ENCODE measurements at regions not wholly inside any gene's neighbourhood (a gene's known extent, or its start where the extent isn't known, plus 50 kb on each side); places are given as distances from the start of the nearest gene placed in this dataset.

DNA sequence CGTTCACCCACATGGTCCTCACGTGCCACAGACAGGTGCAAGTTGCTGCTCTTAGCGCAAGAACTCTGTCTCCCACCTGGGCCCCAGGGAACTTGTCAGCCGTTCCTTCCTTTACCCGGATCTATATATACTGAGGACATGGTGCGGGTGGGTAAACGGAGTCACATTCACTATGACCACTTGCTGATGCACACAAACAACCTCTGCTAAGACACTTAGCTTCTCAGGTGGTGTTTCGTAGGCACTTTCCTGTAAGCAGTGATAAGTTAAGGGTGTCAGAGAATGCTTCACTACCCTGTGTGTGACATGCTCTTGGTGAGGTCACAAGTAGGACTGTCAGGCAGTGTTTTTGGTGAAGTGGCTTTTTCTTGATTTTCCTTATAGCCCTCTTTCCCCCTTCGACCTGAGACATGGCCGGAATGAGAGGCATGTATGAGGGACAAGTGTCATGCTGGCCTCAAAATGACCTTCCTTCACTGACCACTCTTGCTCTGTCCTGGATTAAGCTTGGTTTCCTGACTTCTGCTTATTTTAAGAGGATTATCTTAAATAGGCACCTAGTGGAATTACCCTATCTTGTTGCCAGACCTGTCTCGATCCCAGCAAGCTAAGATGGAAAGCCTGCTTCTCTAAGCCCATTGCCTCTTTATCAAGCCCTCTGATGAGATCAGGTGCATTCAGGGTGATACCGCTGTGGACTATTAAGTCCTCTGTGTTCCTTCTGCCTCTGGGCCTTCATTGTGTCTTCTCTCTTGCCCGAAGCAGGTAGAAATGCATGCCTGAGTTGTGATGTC is 97.1 kb upstream of the CELF4 start:
- no peak for DNase-seq

DNA sequence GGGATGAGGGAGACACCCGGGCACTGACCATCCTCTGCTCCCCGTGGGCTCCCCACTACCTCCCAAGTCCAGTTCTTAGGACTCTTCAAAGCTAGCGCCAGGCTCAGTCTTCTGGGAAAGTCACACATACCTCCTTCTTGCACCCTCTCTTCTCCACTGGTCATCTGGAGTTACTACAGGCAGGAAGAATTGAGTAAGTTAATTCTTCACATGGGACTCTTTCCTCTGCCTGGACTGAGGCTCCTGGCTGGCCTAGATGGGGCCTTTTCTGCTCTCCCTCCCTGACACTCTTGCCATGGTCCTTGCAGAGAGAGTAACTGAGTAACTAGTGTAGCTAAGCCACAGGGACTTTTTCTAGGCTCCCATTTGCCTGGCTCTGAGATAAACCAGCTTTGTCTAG is 96.5 kb upstream of the CELF4 start:
- no peak for DNase-seq

DNA sequence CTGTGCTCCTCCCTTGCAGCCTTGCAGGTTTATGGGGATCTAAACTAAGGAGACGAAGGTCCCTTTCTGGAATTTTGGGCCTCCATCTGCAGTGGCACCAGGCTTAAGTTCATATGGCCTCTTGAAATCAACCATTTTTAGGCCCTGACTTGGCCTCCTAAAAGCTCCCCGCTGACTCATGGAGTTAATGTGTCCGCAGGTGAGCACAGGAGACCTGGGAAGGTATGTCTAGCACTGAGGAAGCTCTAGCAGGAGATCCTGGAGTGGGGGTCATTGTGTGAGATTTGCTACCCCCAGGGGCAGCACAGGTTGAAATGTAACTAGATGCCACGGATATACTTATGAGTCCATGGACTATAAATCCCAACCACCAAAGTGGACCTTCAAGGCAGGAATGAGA is 95.9 kb upstream of the CELF4 start:
- no peak for DNase-seq

GRCh38 chr18:37661061-37661460 is 95.5 kb upstream of the CELF4 start:
- no peak for DNase-seq

DNA sequence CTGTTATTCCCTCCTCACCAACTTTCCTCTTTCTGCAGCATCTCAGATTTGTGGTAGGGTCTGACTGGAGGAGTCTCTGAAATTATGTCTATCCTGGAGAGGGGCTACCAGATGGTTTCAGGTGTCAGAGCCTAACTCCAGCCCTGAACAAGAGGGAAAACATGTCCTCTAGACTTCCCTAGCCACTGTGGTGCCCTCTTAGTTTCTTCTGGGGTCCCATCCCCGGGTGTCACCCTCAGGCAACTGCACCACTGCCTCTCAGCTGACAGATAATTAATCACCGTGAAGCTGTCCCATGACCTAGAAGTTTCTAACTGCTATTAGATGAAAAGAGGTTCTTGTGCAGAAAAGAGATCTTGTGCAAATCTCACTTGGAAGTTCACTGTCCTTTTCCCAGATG is 95.1 kb upstream of the CELF4 start:
- no peak for DNase-seq

DNA sequence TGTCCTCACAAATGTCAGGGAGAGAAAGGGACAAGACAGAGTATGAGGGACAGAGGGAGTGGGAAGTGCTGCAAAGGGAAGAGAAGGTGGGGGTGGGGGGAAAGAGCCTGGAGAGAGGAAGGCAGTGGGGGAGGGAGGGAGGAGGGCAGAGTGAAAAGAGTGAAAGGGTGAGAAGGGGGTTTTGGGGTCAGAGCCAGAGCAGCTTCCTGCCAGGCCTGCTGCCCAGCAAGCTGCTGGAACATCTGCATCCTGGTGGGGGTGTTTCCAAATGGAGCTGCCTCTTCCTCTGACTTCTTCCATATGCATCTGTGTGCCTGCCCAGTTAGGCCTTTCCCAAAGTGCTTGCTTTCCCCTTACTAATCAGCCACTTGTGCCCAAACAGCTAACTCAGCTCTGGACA is 94.3 kb upstream of the CELF4 start:
- no peak for DNase-seq

DNA sequence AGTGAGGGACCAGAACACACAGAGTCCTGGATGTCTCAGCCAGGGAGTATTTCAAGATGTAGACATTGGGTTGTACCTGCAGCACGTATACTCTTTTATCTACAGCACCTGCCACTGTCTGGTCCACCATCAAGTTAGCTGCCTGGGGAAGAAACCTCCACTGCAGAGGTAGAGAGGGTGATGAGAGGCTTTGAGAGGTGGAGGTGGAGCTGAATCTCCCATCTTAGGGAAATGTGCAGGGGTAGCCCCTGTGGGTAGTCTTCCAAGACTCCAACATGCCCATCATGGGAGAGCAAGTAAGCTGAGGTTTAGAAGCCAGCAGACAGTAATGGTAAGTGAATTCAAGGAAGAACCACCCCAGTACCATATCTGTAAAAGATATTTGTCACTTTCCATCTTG is 93.3 kb upstream of the CELF4 start:
- no peak for DNase-seq

DNA sequence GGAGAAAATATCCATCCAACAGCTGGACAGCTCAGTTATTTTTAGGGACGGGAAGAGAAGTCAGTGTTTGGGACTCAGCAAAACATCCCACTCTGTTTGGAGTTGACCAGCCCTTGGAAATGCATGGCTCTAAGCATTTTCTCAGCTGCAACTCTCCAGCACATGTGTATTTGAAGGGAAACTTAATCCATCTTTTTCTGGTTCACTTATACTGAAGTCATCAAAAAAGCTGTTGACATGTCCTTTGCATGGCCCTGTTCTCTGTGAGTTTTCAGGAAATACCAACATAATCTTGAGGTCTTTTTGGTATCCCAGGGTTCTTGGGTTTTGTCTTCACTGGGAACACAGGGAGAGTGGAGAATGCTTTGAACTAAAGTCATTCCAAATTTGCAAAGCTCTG is 91.9 kb upstream of the CELF4 start:
- DNase-seq = no peak

DNA sequence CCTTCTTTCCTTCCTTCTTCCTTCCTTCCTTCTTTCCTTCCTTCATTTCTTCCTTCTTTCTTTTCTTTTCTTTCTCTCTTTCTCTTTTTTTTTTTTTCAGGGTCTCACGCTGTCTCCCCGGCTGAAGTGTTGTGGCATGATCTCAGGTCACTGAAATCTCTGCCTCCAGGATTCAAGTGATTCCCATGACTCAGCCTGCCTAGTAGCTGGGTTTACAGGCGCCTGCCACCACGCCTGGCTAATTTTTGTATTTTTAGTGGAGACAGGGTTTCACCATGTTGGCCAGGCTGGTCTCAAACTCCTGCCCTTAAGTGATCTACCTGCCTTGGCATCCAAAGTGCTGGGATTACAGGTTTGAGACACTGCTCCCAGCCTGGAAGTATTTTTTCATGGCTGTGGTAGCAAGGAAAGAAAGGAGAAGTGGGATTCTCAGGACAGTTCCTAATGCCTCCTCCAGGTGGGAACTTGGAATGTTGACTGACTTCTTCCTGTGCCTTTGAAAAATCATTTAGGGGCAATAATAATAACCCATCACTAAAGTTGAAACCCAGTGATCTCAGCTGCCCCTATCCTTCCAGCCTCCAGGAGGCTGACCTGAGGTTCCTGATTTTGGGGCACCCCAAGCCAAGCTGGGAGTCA is 89.3 kb upstream of the CELF4 start:
- no peak for DNase-seq

GRCh38 chr18:37654034-37654433 is 88.4 kb upstream of the CELF4 start:
- no peak for DNase-seq

DNA sequence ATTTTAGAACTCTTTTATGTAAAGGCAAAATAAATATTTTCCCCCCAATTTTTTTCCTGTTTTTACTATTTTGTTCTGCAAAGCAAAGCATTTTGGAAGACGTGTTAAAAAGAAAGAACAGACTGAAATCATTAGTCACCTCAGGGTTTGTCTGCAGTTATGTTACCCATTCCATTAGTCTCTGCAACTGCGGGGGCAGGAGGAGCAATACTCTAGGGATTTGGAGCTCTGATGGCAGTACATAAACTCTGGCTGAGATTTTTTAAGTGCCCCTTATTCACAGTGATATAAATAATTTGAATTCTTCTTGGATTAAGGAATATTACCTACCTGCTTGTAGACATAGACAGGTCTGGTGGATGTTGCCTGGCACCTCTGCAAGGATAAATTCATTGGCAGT is 88.0 kb upstream of the CELF4 start:
- no peak for DNase-seq

GRCh38 chr18:37649930-37650329 is 84.3 kb upstream of the CELF4 start:
- DNase-seq = no peak

GRCh38 chr18:37649416-37649815 is 83.8 kb upstream of the CELF4 start:
- DNase-seq = no peak

DNA sequence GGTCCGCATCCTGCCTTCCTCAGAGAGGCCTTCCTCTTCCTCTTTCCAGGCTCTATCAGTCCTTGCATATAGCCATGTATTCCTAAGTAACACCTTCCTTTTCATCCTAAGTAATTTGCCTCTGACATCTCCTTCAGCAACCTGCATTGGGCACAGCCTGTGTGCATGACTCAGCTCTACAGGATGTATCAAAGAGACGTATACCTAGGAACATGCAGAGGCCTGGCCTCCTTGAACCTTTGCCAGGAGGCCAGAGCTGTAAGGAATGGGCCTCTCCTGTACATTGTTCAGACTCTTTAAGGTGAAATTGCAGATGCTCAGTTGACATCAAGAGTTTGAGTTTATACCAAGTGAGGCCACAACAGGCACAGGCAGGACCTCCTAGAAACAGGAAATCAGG is 76.0 kb upstream of the CELF4 start:
- no peak for DNase-seq

DNA sequence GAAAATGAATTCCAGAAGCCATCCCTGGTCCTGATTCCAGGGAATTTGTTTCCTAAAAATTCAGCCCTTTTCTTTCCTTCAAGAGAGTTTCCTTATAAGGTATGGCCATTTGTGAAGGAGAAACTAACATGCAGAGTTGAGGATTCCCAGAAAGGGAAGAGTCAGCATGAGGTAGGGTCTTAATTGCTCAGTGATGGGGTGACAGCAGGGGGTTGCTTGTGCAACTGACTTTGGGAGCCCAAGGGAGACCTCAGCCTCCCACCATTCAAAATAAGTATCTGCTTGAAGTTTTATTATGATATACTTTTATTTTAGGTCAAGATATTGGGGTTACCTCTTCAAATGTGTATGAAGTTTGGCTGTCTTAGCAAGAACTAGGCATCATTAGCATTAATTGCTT is 74.9 kb upstream of the CELF4 start:
- DNase-seq = no peak

DNA sequence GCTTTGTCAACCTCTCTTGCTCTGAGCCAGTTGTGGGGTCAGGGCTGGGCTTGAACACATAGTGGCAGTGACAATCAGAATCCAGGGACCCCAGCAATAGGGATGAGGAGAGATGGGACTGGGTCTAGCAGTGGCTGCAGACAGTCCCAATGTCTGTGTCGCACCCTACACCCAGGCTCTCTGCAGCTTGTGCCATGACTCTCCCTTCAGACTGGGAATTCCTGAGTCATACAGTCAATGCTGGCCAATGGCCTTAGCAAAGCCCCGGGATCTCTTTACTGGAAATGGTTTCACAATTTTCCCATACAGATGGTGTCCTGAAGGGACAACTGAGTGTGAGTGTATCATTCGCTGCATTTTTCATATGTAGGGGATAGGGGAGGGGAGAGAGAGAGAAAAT is 74.2 kb upstream of the CELF4 start:
- DNase-seq = no peak

- DNase-seq = no peak
Measured at GRCh38 chr18:37637478-37637850, 71.9 kb upstream of the CELF4 start.

DNA sequence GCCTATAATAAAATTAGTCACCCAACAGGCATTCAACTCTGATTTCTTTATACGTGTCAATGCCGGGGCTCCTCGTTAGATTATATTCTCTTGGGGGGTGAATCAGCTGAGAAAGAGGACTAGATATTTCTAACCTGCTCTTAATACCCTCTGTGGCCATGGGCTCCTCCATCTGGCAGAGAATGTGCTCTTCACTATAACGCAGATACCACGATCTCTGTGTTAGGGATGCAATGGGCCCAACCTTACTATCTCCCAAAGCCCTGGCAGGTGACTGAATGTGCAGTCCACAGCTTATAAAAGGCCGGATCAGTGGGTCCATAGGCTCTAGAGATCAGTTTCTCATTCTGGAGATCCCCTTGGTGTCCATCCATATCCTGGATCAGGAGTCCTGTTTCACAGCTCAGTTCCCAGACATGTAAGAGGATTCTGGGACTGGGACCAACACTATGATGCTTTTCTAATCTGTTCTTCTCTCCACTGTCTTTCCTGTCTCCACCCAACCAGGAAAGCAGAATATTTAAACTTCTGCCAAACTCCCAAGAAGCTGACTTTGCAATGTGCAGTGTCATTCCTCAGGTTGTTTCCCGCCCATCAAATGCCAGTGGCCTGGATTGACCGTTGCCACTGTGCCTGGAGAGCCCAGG is 71.4 kb upstream of the CELF4 start:
- no peak for DNase-seq

DNA sequence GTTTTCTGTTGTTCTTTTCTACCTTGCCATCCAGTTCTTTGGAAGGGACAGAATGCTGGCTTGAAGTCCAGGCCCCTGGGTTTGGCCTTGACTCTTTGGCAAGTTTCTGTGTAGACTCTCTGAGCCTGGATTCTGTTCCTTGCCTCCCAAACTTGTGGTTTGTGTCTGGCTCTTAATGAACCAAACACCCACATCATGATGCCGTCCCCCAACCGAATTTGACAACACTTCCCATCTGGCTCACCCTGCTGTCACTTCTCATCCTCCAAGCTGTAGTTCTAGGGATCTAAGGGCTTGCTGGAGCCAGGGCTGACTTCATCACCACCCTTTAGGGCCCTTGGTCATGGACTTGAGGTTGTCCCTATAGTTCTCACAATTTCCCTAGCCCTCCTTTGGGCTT is 68.9 kb upstream of the CELF4 start:
- DNase-seq = no peak

DNA sequence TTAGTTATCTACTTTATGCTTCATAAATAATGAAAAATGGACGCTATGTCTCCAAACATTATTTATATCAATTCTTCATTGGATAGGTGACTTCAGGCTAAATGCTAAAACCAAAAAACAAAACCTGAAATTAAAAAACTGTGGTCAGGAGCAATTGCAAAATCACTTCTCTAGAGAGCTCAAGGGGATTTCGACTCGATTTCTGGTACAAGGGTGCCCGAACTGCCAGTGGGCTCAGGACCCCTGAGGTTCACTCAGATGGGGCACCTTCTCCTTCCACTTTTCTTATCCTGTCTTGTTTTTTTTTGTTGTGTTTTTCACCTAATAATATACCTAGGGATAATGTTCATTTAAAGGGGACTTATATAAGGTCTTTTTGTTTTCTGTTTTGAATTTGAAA is 65.8 kb upstream of the CELF4 start:
- DNase-seq = no peak

- DNase-seq = no peak
Measured at GRCh38 chr18:37630334-37630733, 64.7 kb upstream of the CELF4 start.

GRCh38 chr18:37628470-37629220 is 63.0 kb upstream of the CELF4 start:
- no peak for DNase-seq

DNA sequence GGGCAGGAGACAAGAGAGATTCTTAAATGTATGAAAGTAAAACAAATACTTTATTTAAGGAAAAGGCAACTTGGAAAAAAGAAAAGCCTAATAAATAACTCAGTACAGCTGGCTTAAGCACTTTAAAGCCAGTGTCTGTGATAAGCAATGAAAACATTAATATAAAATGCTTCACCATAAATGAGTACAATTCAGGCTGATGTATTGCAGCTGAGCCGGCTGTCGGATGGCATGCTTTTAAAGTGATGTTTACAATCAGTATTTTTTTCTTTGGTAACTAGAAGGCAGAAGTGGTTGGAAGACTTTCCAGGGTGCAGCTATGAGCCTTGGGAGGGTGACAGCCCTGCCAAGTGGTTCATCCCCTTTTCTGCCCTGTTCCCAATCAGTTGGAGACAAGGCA is 58.7 kb upstream of the CELF4 start:
- DNase-seq = no peak

DNA sequence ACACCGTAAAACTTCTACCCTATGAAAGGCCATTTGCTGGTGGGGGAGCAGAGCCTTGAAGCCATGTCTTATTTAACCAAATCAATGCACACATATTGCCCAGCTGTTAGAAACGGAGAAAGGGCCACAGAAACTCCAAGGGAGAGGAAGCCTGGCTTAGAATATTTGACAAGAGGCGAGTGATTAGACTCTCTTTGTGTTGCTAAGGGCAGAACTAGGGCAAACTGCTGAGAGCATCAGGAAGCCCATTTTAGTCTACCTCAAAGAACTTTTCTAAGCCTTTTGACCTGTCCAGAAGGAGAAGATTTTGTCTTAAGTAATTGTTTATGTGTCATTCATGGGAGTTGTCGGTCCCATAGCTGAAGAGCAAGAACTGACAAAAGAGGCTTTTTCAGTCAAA is 54.4 kb upstream of the CELF4 start:
- DNase-seq = no peak

Measured in activated effector memory CD4-positive, alpha-beta T cell treated with anti-CD3 and anti-CD28 coated beads, Interleukin-2, amount 50 U/mL, for 16 hours (primary cell).